GM10266 (cell line): ENCODE measurements at regions not wholly inside any gene's neighbourhood (a gene's known extent, or its start where the extent isn't known, plus 50 kb on each side); places are given as distances from the start of the nearest gene placed in this dataset.

Source experiments
- DNase-seq: peaks from one replicate; pipeline ENCODE4 v3.0.0; 2012; ENCODE audit errors: extremely low spot score
- CTCF ChIP-seq: IDR thresholded peaks from 2 replicates; pipeline ENCODE4 v1.5.1; 2012; ENCODE audit warnings: mild to moderate bottlenecking, low read depth; ENCODE audit not compliant: control insufficient read depth, insufficient read depth; ENCODE audit errors: missing control alignments

- no peak for TF ChIP-seq CTCF
- DNase-seq = no peak
These were observed 120.6 kb downstream of the SYF2 start for GRCh38 chr1:25111706-25112105.

- no peak for DNase-seq
- TF ChIP-seq CTCF = no peak
These were observed 121.8 kb downstream of the SYF2 start for GRCh38 chr1:25110485-25110884.

- no peak for DNase-seq
- no peak for TF ChIP-seq CTCF
These were observed 122.3 kb downstream of the SYF2 start for GRCh38 chr1:25110036-25110435.

GRCh38 chr1:25109531-25109951 lies 122.8 kb downstream of the SYF2 start:
- no peak for DNase-seq
- TF ChIP-seq CTCF = no peak

- DNase-seq = no peak
- no peak for TF ChIP-seq CTCF
These were observed 124.7 kb downstream of the SYF2 start for GRCh38 chr1:25107643-25108010.

GRCh38 chr1:25106976-25107642 lies 125.2 kb downstream of the SYF2 start:
- no peak for DNase-seq
- no peak for TF ChIP-seq CTCF

GRCh38 chr1:25106352-25106751 lies 126.0 kb downstream of the SYF2 start:
- TF ChIP-seq CTCF = no peak
- DNase-seq = no peak
